GM21619 (cell line): ENCODE measurements at regions not wholly inside any gene's neighbourhood (a gene's known extent, or its start where the extent isn't known, plus 50 kb on each side); places are given as distances from the start of the nearest gene placed in this dataset.

Experiments
- ATAC-seq: cut with Tn5 transposase; IDR thresholded peaks from one replicate; pipeline ENCODE4 v1.9.1; 2021; ENCODE audit not compliant: unreplicated experiment

DNA sequence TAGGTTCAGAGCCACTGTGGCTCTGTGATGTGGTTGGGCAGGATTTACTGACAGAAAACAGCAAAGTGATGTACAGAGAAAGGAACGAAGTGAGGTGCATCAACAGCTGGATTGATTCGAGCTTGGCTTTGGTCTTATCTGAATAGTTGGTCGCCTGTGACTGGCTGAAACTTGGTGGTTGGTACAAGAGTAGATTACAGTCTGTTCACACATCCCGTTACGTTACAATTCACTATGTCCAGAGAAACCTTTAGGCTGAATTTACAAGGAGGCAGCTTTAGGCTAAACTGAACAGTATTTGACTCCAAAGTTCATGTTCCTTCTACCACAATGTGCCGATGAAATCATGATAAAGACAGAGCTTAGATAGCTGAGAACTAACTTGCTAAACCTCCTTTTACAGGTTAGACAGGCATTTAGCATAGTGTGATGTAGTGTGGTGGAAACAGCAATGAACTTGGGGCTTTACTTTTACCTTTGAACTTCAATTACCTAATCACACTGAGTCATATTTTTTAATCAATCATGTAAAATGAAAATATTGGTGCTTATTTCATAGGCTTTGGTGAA lies 210.2 kb upstream of the PUM3 start:
- ATAC-seq = no peak

DNA sequence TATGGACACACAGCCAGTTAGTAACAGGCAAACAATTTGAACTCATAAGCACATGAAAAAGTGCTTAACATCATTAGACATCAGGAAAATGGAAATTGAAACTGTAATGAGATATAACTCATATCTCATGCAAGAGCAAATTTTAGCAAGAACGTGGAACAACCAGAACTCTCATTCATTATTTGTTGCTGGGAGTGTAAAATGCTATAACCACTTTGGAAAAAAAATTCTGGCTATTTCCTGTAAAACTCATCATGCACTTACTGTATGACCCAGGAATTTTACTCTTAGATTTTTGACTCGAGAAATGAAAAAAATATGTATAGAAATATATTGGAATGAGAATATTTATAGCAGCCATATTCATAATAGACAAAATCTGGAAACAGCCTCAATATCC lies 205.7 kb upstream of the PUM3 start:
- no peak for ATAC-seq

GRCh38 chr9:3047912-3048311 lies 204.0 kb upstream of the PUM3 start:
- no peak for ATAC-seq

- ATAC-seq = no peak
These were observed 201.3 kb upstream of the PUM3 start for GRCh38 chr9:3045153-3045552.

DNA sequence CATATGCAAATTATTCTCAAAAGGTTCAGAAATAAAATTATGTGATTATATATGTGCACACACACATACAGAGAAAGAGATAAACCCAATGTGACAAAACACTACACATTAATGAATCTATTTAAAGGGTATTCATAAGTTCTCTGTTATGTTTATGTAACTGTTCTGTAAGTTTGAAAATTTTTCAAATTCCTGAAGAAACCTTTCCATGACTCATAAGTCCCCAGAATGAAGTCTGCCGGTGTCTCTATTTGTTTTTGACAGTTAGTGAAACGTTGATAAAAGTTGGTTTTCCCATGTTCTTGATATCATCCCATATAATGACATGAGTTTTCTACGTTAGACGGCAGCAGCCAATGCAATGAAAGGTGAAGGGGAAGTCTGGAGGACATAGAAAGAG lies 199.5 kb upstream of the PUM3 start:
- no peak for ATAC-seq

DNA sequence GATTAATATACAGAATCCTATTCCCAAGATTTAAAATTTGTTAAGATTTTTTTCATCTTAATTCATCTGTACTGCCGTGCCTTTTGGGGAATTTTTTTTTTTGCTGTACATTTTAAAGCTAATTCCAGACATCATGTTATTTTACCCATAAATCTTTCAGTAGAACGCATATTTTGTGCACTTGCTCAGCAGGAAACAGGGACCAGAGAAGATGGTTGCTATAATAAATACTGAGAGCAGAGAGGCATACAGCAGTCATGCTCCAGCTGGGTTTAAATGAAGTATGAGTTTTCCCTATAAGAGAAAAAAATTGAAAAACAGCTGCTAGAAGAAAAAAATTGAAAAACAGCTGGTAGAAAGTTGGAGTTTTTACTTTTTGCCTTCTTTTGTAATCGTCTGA lies 196.9 kb upstream of the PUM3 start:
- no peak for ATAC-seq

DNA sequence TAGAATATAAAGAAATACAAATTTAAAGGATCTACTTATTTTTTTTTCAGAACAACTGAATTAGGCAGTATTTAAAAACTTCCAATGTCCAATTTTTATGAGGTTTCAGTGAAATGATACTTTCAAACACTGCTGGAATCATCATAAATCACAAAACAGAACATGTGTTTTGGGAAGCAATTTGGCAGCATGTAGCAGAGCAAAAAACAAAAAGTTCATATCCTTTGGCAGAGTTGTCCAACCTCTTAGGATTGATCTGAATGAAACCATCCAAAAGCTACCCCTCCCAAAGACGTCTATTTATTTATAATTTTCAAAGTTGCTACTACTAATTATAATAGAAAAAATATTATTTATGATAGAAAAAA lies 192.4 kb upstream of the PUM3 start:
- ATAC-seq = no peak

- no peak for ATAC-seq
These were observed 191.9 kb upstream of the PUM3 start for GRCh38 chr9:3035579-3036332.

- peak; percentile 80 for ATAC-seq
These were observed 189.0 kb upstream of the PUM3 start for GRCh38 chr9:3032898-3033297.

- ATAC-seq = no peak
These were observed 184.6 kb upstream of the PUM3 start for GRCh38 chr9:3028535-3028934.

DNA sequence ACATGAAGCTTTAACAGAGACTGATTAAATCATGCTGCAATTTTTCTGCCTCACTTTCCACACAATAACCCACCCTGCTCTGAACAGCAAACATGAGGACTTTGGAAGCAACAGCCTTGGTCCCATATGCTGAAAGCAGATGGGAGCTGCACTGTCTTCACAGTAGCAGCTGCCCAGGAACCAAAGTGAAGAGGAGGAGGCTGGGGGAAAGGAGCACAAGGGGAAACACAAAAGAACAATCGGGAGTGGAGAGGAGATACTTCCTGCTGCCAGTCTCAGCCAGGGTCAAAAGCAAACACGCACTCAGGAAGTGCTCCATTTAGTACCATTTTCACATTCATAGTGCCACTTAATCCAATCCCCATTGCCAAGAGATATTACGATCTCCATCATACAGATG lies 183.3 kb upstream of the PUM3 start:
- no peak for ATAC-seq

DNA sequence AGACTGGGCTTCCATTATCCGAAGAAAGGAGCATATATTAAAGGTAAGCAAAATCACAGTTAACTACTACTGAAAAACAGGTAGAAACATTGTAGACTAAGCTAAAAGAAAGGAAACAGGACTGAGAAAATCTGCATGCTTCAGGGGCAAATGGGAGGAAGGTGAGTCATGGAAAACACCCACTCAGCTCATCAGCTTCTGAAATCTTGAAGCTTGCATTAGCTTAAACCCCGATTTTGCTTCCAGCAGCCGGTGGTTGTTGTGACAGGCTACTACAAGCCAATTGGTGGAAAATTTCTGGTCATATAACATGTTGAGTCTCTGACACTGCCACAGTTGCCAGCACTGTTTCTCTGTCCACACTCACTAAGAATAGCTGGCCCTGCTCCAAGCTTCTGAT lies 179.6 kb upstream of the PUM3 start:
- no peak for ATAC-seq

GRCh38 chr9:3018691-3019230 lies 174.9 kb upstream of the PUM3 start:
- ATAC-seq = no peak

GRCh38 chr9:3018071-3018470 lies 174.2 kb upstream of the PUM3 start:
- no peak for ATAC-seq

GRCh38 chr9:3014178-3014577 lies 170.3 kb upstream of the PUM3 start:
- no peak for ATAC-seq

- no peak for ATAC-seq
These were observed 168.9 kb upstream of the PUM3 start for GRCh38 chr9:3012842-3013241.

GRCh38 chr9:3012245-3012644 lies 168.3 kb upstream of the PUM3 start:
- ATAC-seq = no peak

DNA sequence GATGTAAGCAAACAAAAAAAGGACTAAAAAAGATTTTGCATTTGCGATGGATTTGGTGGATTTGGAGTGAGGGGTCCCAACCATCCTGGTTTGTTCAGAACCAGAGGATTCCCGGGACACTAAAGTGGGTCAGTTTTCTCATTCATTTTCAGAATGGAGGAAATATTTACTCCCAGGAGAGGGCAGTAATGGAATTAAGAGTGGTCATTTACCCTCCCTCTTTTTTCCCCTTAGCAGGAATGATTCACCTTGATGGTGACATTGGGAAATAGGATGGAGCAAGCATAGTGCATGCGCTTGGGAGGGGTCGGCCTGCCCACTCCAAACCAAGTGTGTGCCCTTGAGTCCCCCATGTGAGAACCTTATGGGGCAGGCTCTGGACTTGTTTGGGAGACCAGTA lies 164.2 kb upstream of the PUM3 start:
- ATAC-seq = no peak

DNA sequence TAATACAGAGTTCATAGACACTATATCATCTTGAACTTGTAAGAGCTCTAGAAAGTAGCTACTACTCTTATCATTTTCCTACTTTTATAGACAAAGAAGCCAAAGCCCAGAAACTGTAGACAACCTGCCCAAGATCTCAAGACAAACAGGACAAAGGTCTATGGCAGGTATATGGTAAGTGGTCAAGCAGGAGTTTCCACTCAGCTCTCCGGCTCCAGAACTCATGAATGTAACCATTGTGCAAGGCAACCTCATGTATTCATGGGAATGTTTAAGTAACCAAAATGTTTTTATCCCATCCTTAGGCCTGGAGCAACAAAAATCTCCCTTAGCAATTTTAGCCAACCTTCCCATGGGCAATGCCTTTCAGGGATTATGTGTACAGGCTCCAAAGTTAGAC lies 163.4 kb upstream of the PUM3 start:
- no peak for ATAC-seq

GRCh38 chr9:3006851-3007250 lies 163.0 kb upstream of the PUM3 start:
- no peak for ATAC-seq

- ATAC-seq = no peak
These were observed 160.7 kb upstream of the PUM3 start for GRCh38 chr9:3004572-3004971.

- no peak for ATAC-seq
These were observed 157.4 kb upstream of the PUM3 start for GRCh38 chr9:3001311-3001710.

DNA sequence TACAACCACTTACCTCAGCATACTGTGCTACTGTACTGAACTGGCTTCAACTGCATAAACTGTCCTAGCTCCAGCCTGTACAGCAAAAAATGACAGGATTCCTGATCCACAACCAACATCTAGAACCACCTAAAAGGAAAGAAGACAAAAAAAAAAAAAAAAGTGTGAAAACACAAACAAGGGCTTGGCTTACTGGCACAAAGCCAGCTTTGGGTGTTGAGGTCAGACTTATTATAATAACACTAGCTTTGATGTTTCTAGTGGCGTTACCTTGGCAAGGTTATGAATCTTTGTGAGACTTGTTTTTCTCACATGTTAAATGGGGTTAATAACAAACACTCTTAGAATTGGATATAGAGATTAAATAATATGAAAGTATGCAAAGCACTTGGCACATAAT lies 148.5 kb upstream of the PUM3 start:
- ATAC-seq = no peak
